RWPE1 (cell line): ENCODE measurements at regions not wholly inside any gene's neighbourhood (a gene's known extent, or its start where the extent isn't known, plus 50 kb on each side); places are given as distances from the start of the nearest gene placed in this dataset.
"Not testable (repeated sequence)": the region's sequence is repeated elsewhere in the genome, so short reads cannot be mapped to it uniquely, and the experiment has no call there.

Experiments used
- CTCF ChIA-PET: fragments of 350-600 bp; sonication (Branson Sonifier 250); formaldehyde crosslinking; extraction: SDS; loops from one replicate; lab custom pipeline; 2021; lab: Yijun Ruan, JAX
- POLR2A ChIA-PET: fragments of 400-600 bp; formaldehyde crosslinking; extraction: SDS; loops from one replicate; lab custom pipeline; 2020; ENCODE audit warnings: antibody characterized with exemption; ENCODE audit not compliant: low non-redundant PET; lab: Yijun Ruan, JAX
- DNase-seq: peaks from one replicate; pipeline ENCODE4 v3.0.0; 2012; ENCODE audit warnings: low spot score
- H3K27ac ChIP-seq: fragments of 450-650 bp; 2 replicates; pipeline ENCODE4 v1.5.1; 2017
- TF ChIP-seq, protein P1 (sequence below): fragments of 450-650 bp; conservative IDR thresholded peaks from 2 replicates; pipeline ENCODE4 v1.5.1; 2017; ENCODE audit warnings: low read depth, mild to moderate bottlenecking

DNA sequence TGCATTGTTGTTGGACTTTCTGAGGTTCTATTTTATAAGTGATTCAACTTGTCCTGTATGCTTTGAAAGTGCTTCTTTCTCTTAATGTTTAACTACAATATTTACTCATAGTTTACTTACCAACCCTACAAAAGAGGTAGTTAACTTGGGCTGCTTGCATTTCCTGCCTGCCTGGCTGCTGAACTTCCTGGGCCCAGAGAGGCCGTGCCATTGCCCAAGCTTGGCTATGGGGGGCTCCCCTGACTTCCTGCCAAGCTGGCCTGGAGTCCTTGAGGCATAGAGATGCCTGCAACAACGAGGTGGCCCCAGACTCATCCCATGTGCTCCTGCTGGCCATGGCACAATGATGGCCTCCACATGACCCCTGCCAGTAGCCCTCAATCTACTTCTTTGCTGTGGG lies 361.6 kb upstream of the PLD5 start:
- POLR2A ChIA-PET, result no interaction called here
- CTCF ChIA-PET, result no interaction called here
- TF ChIP-seq, protein P1, sequence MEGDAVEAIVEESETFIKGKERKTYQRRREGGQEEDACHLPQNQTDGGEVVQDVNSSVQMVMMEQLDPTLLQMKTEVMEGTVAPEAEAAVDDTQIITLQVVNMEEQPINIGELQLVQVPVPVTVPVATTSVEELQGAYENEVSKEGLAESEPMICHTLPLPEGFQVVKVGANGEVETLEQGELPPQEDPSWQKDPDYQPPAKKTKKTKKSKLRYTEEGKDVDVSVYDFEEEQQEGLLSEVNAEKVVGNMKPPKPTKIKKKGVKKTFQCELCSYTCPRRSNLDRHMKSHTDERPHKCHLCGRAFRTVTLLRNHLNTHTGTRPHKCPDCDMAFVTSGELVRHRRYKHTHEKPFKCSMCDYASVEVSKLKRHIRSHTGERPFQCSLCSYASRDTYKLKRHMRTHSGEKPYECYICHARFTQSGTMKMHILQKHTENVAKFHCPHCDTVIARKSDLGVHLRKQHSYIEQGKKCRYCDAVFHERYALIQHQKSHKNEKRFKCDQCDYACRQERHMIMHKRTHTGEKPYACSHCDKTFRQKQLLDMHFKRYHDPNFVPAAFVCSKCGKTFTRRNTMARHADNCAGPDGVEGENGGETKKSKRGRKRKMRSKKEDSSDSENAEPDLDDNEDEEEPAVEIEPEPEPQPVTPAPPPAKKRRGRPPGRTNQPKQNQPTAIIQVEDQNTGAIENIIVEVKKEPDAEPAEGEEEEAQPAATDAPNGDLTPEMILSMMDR, result no peak
- no peak overlapping the region for H3K27ac ChIP-seq
- DNase-seq, result no peak

DNA sequence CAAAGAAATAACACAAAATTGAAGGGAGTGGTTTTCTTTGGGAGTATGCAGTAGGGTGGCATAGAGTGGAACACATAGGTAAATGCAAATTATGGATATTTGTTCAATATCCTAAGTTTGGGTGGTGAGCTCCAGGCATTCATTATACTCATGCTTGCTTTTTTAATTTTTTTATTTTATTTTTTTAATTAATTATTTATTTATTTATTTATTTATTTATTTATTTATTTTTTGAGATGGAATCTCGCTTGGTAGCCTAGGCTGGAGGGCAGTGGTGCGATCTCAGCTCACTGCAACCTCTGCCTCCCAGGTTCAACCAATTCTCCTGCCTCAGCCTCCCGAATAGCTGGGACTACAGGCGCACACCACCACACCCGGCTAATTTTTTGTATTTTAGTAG lies 355.5 kb upstream of the PLD5 start:
- DNase-seq, H3K27ac ChIP-seq, POLR2A ChIA-PET, CTCF ChIA-PET: not testable (repeated sequence)

DNA sequence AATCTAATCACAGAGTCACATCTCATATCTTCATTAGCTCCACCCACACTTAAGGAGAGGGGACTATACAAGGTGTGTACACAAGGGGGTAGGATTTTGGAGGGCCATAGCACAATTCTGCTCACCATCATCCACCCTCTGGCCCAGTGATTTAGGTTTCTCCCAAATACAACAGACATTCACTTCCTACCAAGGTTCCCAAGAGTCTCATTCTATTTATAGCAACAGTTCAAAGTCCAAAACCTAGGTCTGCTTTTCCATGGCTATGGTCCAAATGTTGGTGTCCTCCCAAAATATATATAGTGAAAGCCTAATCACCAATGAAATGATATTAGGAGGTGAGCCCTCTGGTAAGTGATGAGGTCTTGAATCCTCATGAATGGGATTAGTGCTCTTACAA lies 353.2 kb upstream of the PLD5 start:
- DNase-seq, result no peak
- H3K27ac ChIP-seq, result no peak overlapping the region
- ChIA-PET POLR2A (no interaction called here), CTCF (no interaction called here)
- TF ChIP-seq, protein P1, result no peak

DNA sequence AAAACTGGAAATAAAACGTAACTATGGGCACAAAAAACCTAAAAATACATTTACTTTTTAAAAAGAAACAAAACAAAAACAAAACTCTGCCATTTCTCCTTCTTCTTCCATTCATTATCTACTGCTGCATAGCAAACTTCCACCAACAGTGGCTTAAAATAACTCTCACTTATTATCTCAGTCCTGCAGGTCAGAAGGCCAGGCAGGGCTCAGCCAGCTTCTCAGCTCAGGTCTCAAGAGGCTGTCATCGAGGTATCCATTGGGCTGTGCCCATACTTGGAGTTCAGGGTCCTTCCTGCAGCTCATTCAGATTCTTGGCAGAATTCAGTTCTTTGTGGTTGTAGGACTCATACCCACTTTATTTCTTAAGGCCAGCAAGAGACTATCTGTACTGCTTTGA lies 352.7 kb upstream of the PLD5 start:
- POLR2A ChIA-PET, result no interaction called here
- TF ChIP-seq, protein P1, result no peak
- no peak overlapping the region for H3K27ac ChIP-seq
- no peak for DNase-seq
- CTCF ChIA-PET, result no interaction called here

DNA sequence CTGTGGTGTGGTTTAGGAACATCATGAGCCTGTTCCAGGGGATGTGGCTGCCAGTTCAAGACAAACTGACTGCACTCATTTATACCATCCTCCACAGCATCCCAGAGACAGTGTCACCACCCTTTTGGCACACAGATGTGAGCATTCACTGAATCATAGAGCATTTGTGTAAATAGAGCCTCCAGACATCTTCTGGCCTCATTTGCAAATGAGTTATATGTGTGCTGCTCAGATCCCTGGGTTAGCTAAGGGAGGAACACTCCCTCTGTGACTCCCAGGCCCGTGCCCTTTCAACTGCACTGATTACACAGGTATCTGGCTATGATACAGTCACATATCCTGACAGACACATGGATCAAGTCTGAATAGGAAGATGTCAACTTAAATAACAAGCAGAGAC lies 351.5 kb upstream of the PLD5 start:
- no peak for DNase-seq
- CTCF ChIA-PET, result interaction anchor here (0.7 kb wide), 1 partner anchor 1986 kb away, joined by 5 read pairs; no protein-coding TSS in a partner anchor
- POLR2A ChIA-PET, result no interaction called here
- H3K27ac ChIP-seq, result no peak overlapping the region
- TF ChIP-seq, protein P1, result no peak

DNA sequence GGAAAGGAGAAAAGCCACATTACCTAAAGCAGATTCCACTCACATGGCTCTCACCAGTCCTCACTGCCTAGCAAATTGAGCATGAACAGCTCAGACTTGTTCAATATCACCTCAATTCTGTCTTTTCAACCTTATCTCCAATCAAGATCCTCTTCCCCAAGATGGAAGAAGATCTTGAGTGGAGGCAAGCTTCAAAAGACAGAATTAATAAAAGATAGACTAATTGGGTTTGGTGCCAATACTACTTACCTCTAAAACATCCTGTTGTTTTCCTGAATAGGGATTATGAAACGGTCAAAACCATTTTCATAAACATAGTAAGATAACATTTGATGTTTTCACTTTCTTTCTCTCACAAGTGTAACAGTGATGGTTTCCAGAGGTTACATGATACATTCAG lies 349.2 kb upstream of the PLD5 start:
- no peak overlapping the region for H3K27ac ChIP-seq
- DNase-seq, result no peak
- POLR2A ChIA-PET, result no interaction called here
- TF ChIP-seq, protein P1, result no peak
- CTCF ChIA-PET, result no interaction called here

DNA sequence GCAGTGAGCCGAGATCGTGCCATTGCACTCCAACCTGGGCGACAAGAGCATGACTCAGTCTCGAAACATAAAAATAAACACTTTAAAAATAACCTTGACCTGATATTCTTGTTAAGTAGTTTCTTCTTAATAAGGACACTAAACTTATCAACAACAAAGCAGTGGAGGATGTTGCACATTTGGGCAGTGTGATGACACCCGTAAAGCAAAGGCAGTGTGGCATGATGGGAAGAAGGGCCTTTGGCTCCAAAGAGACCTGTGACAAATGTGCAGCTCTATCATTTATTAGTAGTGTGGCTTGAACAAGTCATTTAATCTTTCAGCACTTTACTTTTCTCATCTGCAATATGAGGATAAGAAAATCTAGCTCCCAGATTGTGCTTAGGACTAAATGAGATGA lies 348.0 kb upstream of the PLD5 start:
- ChIA-PET POLR2A (no interaction called here), CTCF (no interaction called here)
- no peak overlapping the region for H3K27ac ChIP-seq
- DNase-seq, result no peak
- TF ChIP-seq, protein P1, result no peak
